GM21447 (cell line): ENCODE measurements at regions not wholly inside any gene's neighbourhood (a gene's known extent, or its start where the extent isn't known, plus 50 kb on each side); places are given as distances from the start of the nearest gene placed in this dataset.
"Not testable (repeated sequence)": the region's sequence is repeated elsewhere in the genome, so short reads cannot be mapped to it uniquely, and the experiment has no call there.

ENCODE experiments used
- ATAC-seq: cut with Tn5 transposase; IDR thresholded peaks from one replicate; pipeline ENCODE4 v1.9.1; 2021; ENCODE audit not compliant: unreplicated experiment

- ATAC-seq, result not testable (repeated sequence)
Measured at GRCh38 chr22:25348996-25349395, 129.6 kb downstream of the CRYBB2 start.

- ATAC-seq, result no peak
Measured at GRCh38 chr22:25350551-25350971, 131.1 kb downstream of the CRYBB2 start.

- ATAC-seq, result no peak
Measured at GRCh38 chr22:25351631-25352293, 132.3 kb downstream of the CRYBB2 start.

- ATAC-seq, result no peak
Measured at GRCh38 chr22:25352294-25352680, 132.8 kb downstream of the CRYBB2 start.

- ATAC-seq, result no peak
Measured at GRCh38 chr22:25353516-25354445, 134.3 kb downstream of the CRYBB2 start.

GRCh38 chr22:25354456-25354855, 135.0 kb downstream of the CRYBB2 start:
- no peak for ATAC-seq

GRCh38 chr22:25357132-25357455, 137.7 kb downstream of the CRYBB2 start:
- no peak for ATAC-seq

GRCh38 chr22:25357606-25358420, 138.4 kb downstream of the CRYBB2 start:
- ATAC-seq, result no peak

- ATAC-seq, result no peak
Measured at GRCh38 chr22:25358421-25359170, 139.2 kb downstream of the CRYBB2 start.

GRCh38 chr22:25359601-25360261, 140.3 kb downstream of the CRYBB2 start:
- ATAC-seq, result no peak

- no peak for ATAC-seq
Measured at GRCh38 chr22:25360411-25360810, 141.0 kb downstream of the CRYBB2 start.

- no peak for ATAC-seq
Measured at GRCh38 chr22:25360891-25361645, 141.6 kb downstream of the CRYBB2 start.

GRCh38 chr22:25361899-25362214, 142.4 kb downstream of the CRYBB2 start:
- no peak for ATAC-seq

- no peak for ATAC-seq
Measured at GRCh38 chr22:25362215-25362882, 142.9 kb downstream of the CRYBB2 start.

- no peak for ATAC-seq
Measured at GRCh38 chr22:25362883-25363240, 143.4 kb downstream of the CRYBB2 start.

- no peak for ATAC-seq
Measured at GRCh38 chr22:25363474-25363873, 144.0 kb downstream of the CRYBB2 start.

GRCh38 chr22:25364281-25364680, 144.8 kb downstream of the CRYBB2 start:
- ATAC-seq, result no peak

GRCh38 chr22:25364736-25365241, 145.3 kb downstream of the CRYBB2 start:
- no peak for ATAC-seq
